Right lobe of liver (tissue), 6 donors: ENCODE measurements at regions not wholly inside any gene's neighbourhood (a gene's known extent, or its start where the extent isn't known, plus 50 kb on each side); places are given as distances from the start of the nearest gene placed in this dataset.
A peak's percentile ranks its signal among the peaks of the same experiment; 100 is the strongest.

Experiments used
- ATAC-seq, 4 donors: fragments of 200-7000 bp; cut with Tn5 transposase; one replicate each; pipeline ENCODE4 v1.9.1; 2020; ENCODE audit warnings: mild to moderate bottlenecking in 4 of 4, moderate library complexity in 4 of 4
- DNase-seq, 3 donors: peaks; one replicate each; pipeline ENCODE4 v3.0.0-alpha.2; 2020
- H3K27ac ChIP-seq, 3 donors: fragments of 200-600 bp; one replicate each; pipeline ENCODE4 v1.8.0; 2022
- H3K27me3 ChIP-seq, 2 donors: fragments of 200-600 bp; one replicate each; pipeline ENCODE4 v1.8.0; 2022
- H3K36me3 ChIP-seq, 4 donors: fragments of 200-600 bp; sonication (generic) in 1 of 4; one replicate each; pipeline versions ENCODE4 v1.5.1 to v1.8.0; 2017 to 2022; ENCODE audit warnings: control low read depth in 1 of 4
- H3K4me1 ChIP-seq, 4 donors: fragments of 200-600 bp; sonication (generic) in 1 of 4; one replicate each; pipeline versions ENCODE4 v1.5.1 to v1.8.0; 2017 to 2022; ENCODE audit warnings: control low read depth in 1 of 4
- H3K4me3 ChIP-seq, 3 donors: fragments of 200-600 bp; one replicate each; pipeline ENCODE4 v1.8.0; 2022
- H3K9me3 ChIP-seq, 4 donors: fragments of 200-600 bp; sonication (generic) in 1 of 4; one replicate each; pipeline versions ENCODE4 v1.5.1 to v1.8.0; 2017 to 2022; ENCODE audit warnings: control low read depth in 1 of 4
- CTCF ChIP-seq, 4 donors: fragments of 200-600 bp in 3 of 4; fragments of 450-650 bp in 1 of 4; IDR thresholded peaks; one replicate each; pipeline versions ENCODE4 v1.5.1 to v1.8.0; 2016 to 2022; ENCODE audit warnings: antibody characterized with exemption in 4 of 4, mild to moderate bottlenecking in 2 of 4
- POLR2A ChIP-seq: fragments of 450-650 bp; IDR thresholded peaks from one replicate; pipeline ENCODE4 v1.6.1; 2017; ENCODE audit warnings: antibody characterized with exemption, mild to moderate bottlenecking
- WGBS: methylation state at CpG from one replicate; pipeline ENCODE4 v1.1.6; 2018; ENCODE audit warnings: low coverage, low lambda C conversion rate; ENCODE audit not compliant: insufficient coverage; ENCODE audit errors: missing lambda C conversion rate; 5-methylcytosine and 5-hydroxymethylcytosine counted together
- intact Hi-C, 2 donors: fragments of 100-400 bp; cut with DNase I; formaldehyde crosslinking; loops; one replicate each; pipeline versions ENCODE4 v1.11.2 to v1.14.1; 2022
- donor health status: DM: no; HTN: yes; CAD: no.
- donor health status: DM: no; HTN: no; CAD: no.
- donor health status: DM: no; HTN: no; CAD: no.
- donor health status: DM: no; HTN: yes; CAD: no.
- donor health status: DM: no; HTN: yes; CAD: no.

- Histone ChIP-seq H3K9me3 (no peaks in the 10 kb centered on the region), H3K4me1 (no peaks in the 10 kb centered on the region), H3K27me3 (no peaks in the 10 kb centered on the region), H3K4me3 (no peak overlapping the region), H3K36me3 (no peaks in the 10 kb centered on the region), H3K27ac (no peak overlapping the region)
- no peak for DNase-seq
- 9% methylated on average over 1 of the region's 1 CpG for WGBS
- intact Hi-C loops, result no loop called here
- TF ChIP-seq CTCF (IDR thresholded peaks at IDR 0.05) (no peak), POLR2A (no peak)
- no peak for ATAC-seq
Observed at GRCh38 chr4:43816116-43816515, 632.5 kb downstream of the KCTD8 start.

GRCh38 chr4:43822621-43823020, 626.0 kb downstream of the KCTD8 start:
- H3K27me3 ChIP-seq, result no peaks in the 10 kb centered on the region
- no peaks in the 10 kb centered on the region for H3K9me3 ChIP-seq
- no peak overlapping the region for H3K27ac ChIP-seq
- 60% methylated on average over 1 of the region's 2 CpGs for WGBS
- no peak overlapping the region for H3K4me3 ChIP-seq
- TF ChIP-seq POLR2A (no peak), CTCF (IDR thresholded peaks at IDR 0.05) (no peak)
- no peaks in the 10 kb centered on the region for H3K4me1 ChIP-seq
- DNase-seq (no peak), ATAC-seq (no peak)
- no peaks in the 10 kb centered on the region for H3K36me3 ChIP-seq
- intact Hi-C loops, result no loop called here

GRCh38 chr4:43835869-43836268, 612.7 kb downstream of the KCTD8 start:
- Histone ChIP-seq H3K27ac (no peak overlapping the region), H3K36me3 (no peaks in the 10 kb centered on the region), H3K4me3 (no peak overlapping the region), H3K4me1 (peaks cover 0 to 6% (median 0%) of the 10 kb centered on the region in 4 donors), H3K27me3 (no peaks in the 10 kb centered on the region), H3K9me3 (no peaks in the 10 kb centered on the region)
- DNase-seq, result no peak
- no peak for ATAC-seq
- intact Hi-C loops, result no loop called here
- no peak for TF ChIP-seq POLR2A
- TF ChIP-seq CTCF (IDR thresholded peaks at IDR 0.05), result no peak

- no peak for DNase-seq
- peaks cover 0 to 6% (median 0%) of the 10 kb centered on the region in 4 donors for H3K4me1 ChIP-seq
- no peak overlapping the region for H3K4me3 ChIP-seq
- peak in 1 of 4 donors; percentile 70 for ATAC-seq
- intact Hi-C loops, result no loop called here
- TF ChIP-seq CTCF (IDR thresholded peaks at IDR 0.05) (no peak), POLR2A (no peak)
- no peaks in the 10 kb centered on the region for H3K27me3 ChIP-seq
- H3K9me3 ChIP-seq, result no peaks in the 10 kb centered on the region
- H3K36me3 ChIP-seq, result no peaks in the 10 kb centered on the region
- H3K27ac ChIP-seq, result no peak overlapping the region
Observed at GRCh38 chr4:43837171-43837570, 611.4 kb downstream of the KCTD8 start.

GRCh38 chr4:43837604-43838003, 611.0 kb downstream of the KCTD8 start:
- Histone ChIP-seq H3K27me3 (no peaks in the 10 kb centered on the region), H3K4me1 (peaks cover 0 to 6% (median 0%) of the 10 kb centered on the region in 4 donors), H3K27ac (no peak overlapping the region), H3K36me3 (no peaks in the 10 kb centered on the region), H3K9me3 (no peaks in the 10 kb centered on the region), H3K4me3 (no peak overlapping the region)
- peak in 2 of 4 donors; percentile 36 to 85 for ATAC-seq
- no peak for DNase-seq
- intact Hi-C loops, result no loop called here
- TF ChIP-seq CTCF (IDR thresholded peaks at IDR 0.05) (no peak), POLR2A (no peak)
